WTC11 (cell line): ENCODE measurements at regions not wholly inside any gene's neighbourhood (a gene's known extent, or its start where the extent isn't known, plus 50 kb on each side); places are given as distances from the start of the nearest gene placed in this dataset.

Experiments used
- ATAC-seq: fragments of 200-7000 bp; cut with Tn5 transposase; 2 replicates; pipeline ENCODE4 v1.10.0; 2021; ENCODE audit warnings: mild to moderate bottlenecking, moderate library complexity
- CTCF ChIA-PET: fragments of 300-600 bp; sonication (Branson Sonifier 250); formaldehyde crosslinking; loops from one replicate; lab custom pipeline; 2021; ENCODE audit warnings: antibody characterized with exemption; lab: Charles Lee
- POLR2A ChIA-PET: fragments of 350-600 bp; sonication (Branson Sonifier 250); formaldehyde crosslinking; loops from one replicate; lab custom pipeline; 2021; ENCODE audit warnings: antibody characterized with exemption; lab: Charles Lee
- DNase-seq: peaks from one replicate; pipeline ENCODE4 v3.0.0; 2021; ENCODE audit warnings: low spot score
- H3K27ac Mint-ChIP-seq: 2 replicates; pipeline ENCODE4 v1.8.0; 2021; ENCODE audit warnings: mixed read lengths
- H3K27me3 Mint-ChIP-seq: 2 replicates; pipeline ENCODE4 v1.8.0; 2021; ENCODE audit warnings: low read depth, mild to moderate bottlenecking, moderate library complexity, mixed read lengths
- H3K36me3 Mint-ChIP-seq: 2 replicates; pipeline ENCODE4 v1.8.0; 2021; ENCODE audit warnings: mixed read lengths
- H3K4me1 Mint-ChIP-seq: 2 replicates; pipeline ENCODE4 v1.8.0; 2022; ENCODE audit warnings: mixed read lengths
- H3K4me3 Mint-ChIP-seq: 2 replicates; pipeline ENCODE4 v1.8.0; 2021; ENCODE audit warnings: mild to moderate bottlenecking, moderate library complexity, mixed read lengths
- H3K9me3 Mint-ChIP-seq: 2 replicates; pipeline ENCODE4 v1.8.0; 2021; ENCODE audit warnings: mixed read lengths
- CBFB ChIP-seq: sonication (generic); formaldehyde crosslinking; IDR thresholded peaks from 2 replicates; pipeline ENCODE4 v1.8.1; 2022; ENCODE audit warnings: mild to moderate bottlenecking, low read depth, missing genetic modification reagents
- ETV6 ChIP-seq: sonication (generic); formaldehyde crosslinking; IDR thresholded peaks from 2 replicates; pipeline ENCODE4 v1.8.1; 2022; ENCODE audit warnings: mild to moderate bottlenecking, missing genetic modification reagents
- HMGA2 ChIP-seq: fragments of 250-450 bp; sonication (Bioruptor Pico); IDR thresholded peaks from 2 replicates; pipeline ENCODE4 v1.4.0; 2021; ENCODE audit warnings: mild to moderate bottlenecking, moderate library complexity
- JAZF1 ChIP-seq: fragments of 250-450 bp; sonication (Bioruptor Pico); IDR thresholded peaks from 2 replicates; pipeline ENCODE4 v1.9.0; 2021; ENCODE audit warnings: moderate library complexity, mild to moderate bottlenecking, inconsistent platforms
- KAT7 ChIP-seq: sonication (generic); formaldehyde crosslinking; IDR thresholded peaks from 2 replicates; pipeline ENCODE4 v1.8.1; 2023; ENCODE audit warnings: missing genetic modification reagents, mild to moderate bottlenecking, borderline replicate concordance
- MYBL2 ChIP-seq: sonication (generic); formaldehyde crosslinking; IDR thresholded peaks from 2 replicates; pipeline ENCODE4 v1.8.1; 2023; ENCODE audit warnings: mild to moderate bottlenecking, moderate library complexity, missing genetic modification reagents
- NFE2L1 ChIP-seq: sonication (generic); formaldehyde crosslinking; IDR thresholded peaks from 2 replicates; pipeline ENCODE4 v1.8.1; 2023; ENCODE audit warnings: missing genetic modification reagents
- NR2C2 ChIP-seq: sonication (generic); formaldehyde crosslinking; IDR thresholded peaks from 2 replicates; pipeline ENCODE4 v1.8.0; 2022; ENCODE audit warnings: mild to moderate bottlenecking, missing genetic modification reagents
- PRRX2 ChIP-seq: fragments of 250-450 bp; sonication (Bioruptor Pico); IDR thresholded peaks from 2 replicates; pipeline ENCODE4 v1.8.0; 2021; ENCODE audit warnings: mild to moderate bottlenecking
- SP1 ChIP-seq: sonication (generic); formaldehyde crosslinking; conservative IDR thresholded peaks from 2 replicates; pipeline ENCODE4 v1.8.1; 2022; ENCODE audit warnings: missing genetic modification reagents
- TEAD1 ChIP-seq: sonication (generic); formaldehyde crosslinking; IDR thresholded peaks from 2 replicates; pipeline ENCODE4 v1.8.0; 2022; ENCODE audit warnings: mild to moderate bottlenecking, missing genetic modification reagents
- ZNF121 ChIP-seq: sonication (generic); formaldehyde crosslinking; IDR thresholded peaks from 2 replicates; pipeline ENCODE4 v1.8.0; 2023; ENCODE audit warnings: missing genetic modification reagents
- ZNF416 ChIP-seq: fragments of 250-450 bp; sonication (Bioruptor Pico); IDR thresholded peaks from 2 replicates; pipeline ENCODE4 v1.9.0; 2021; ENCODE audit warnings: mild to moderate bottlenecking, inconsistent platforms
- ZNF423 ChIP-seq: fragments of 250-450 bp; sonication (Bioruptor Pico); IDR thresholded peaks from 2 replicates; pipeline ENCODE4 v2.1.2; 2022; ENCODE audit warnings: mild to moderate bottlenecking, moderate library complexity
- TF ChIP-seq, protein P1 (sequence below): sonication (generic); formaldehyde crosslinking; IDR thresholded peaks from 2 replicates; pipeline ENCODE4 v1.8.1; 2022; ENCODE audit warnings: low read depth, mild to moderate bottlenecking, moderate library complexity, missing genetic modification reagents, borderline replicate concordance
- TF ChIP-seq, protein P2 (sequence below): fragments of 200-600 bp; IDR thresholded peaks from 2 replicates; pipeline ENCODE4 v1.8.0; 2022; ENCODE audit warnings: antibody characterized with exemption
- TF ChIP-seq, protein P3 (sequence below): sonication (generic); formaldehyde crosslinking; IDR thresholded peaks from 2 replicates; pipeline ENCODE4 v1.8.1; 2023; ENCODE audit warnings: mild to moderate bottlenecking, missing genetic modification reagents
- TF ChIP-seq, protein P4 (sequence below): fragments of 250-450 bp; sonication (Bioruptor Pico); IDR thresholded peaks from 2 replicates; pipeline ENCODE4 v1.9.0; 2021; ENCODE audit warnings: mild to moderate bottlenecking
- TF ChIP-seq, protein P5 (sequence below): sonication (generic); formaldehyde crosslinking; IDR thresholded peaks from 2 replicates; pipeline ENCODE4 v1.8.1; 2022; ENCODE audit warnings: mild to moderate bottlenecking, missing genetic modification reagents, moderate library complexity, borderline replicate concordance
- TF ChIP-seq, protein P6 (sequence below): sonication (generic); formaldehyde crosslinking; IDR thresholded peaks from 2 replicates; pipeline ENCODE4 v1.8.1; 2023; ENCODE audit warnings: mild to moderate bottlenecking, missing genetic modification reagents, moderate library complexity
- TF ChIP-seq, protein P7 (sequence below): sonication (generic); formaldehyde crosslinking; IDR thresholded peaks from 2 replicates; pipeline ENCODE4 v1.8.0; 2022; ENCODE audit warnings: missing genetic modification reagents
- TF ChIP-seq, protein P8 (sequence below): sonication (generic); formaldehyde crosslinking; conservative IDR thresholded peaks from 2 replicates; pipeline ENCODE4 v1.8.1; 2023; ENCODE audit warnings: mild to moderate bottlenecking, low read depth, missing genetic modification reagents, moderate library complexity

DNA sequence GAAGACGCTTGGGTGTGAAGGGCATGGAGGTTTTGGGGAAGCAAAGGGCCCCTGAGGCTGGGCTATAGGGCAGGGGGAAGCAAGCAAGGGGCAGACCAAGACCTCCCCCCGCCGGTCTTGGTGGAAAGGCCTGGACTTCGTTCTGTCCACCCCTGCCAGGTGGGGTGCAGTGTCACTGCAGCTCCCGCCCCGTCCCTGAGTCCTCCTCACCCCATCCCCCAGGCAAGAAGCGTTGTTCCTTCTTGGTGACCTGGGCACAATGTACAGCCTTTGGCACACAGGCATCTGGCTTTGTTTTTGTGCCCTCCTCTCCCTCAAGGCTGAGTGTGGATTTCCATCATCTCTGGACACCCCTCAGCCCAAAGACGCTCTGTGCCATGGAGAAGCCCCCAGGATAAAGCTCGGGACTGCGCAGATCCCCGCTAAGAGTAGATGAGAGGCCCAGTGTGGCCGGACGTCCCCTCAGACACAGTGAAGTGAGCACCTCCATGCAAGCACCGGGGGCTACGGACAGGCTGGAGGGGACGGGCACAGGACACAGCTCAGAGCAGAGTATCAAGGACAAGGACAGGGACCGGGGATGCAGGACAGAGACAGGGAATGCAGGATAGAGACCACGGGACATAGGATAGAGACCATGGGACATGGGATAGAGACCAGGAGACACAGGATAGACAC is 89.4 kb upstream of the ACTRT2 start (continued):
- TF ChIP-seq, protein P1, sequence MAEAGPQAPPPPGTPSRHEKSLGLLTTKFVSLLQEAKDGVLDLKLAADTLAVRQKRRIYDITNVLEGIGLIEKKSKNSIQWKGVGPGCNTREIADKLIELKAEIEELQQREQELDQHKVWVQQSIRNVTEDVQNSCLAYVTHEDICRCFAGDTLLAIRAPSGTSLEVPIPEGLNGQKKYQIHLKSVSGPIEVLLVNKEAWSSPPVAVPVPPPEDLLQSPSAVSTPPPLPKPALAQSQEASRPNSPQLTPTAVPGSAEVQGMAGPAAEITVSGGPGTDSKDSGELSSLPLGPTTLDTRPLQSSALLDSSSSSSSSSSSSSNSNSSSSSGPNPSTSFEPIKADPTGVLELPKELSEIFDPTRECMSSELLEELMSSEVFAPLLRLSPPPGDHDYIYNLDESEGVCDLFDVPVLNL (CRISPR knock-in tag), result no peak
- TF ChIP-seq PRRX2 (CRISPR knock-in tag) (no peak), ETV6 (CRISPR knock-in tag) (no peak), SP1 (CRISPR knock-in tag) (no peak), NR2C2 (no peak), ZNF423 (CRISPR knock-in tag) (no peak), TEAD1 (CRISPR knock-in tag) (no peak), ZNF121 (CRISPR knock-in tag) (no peak)
- TF ChIP-seq, protein P2, sequence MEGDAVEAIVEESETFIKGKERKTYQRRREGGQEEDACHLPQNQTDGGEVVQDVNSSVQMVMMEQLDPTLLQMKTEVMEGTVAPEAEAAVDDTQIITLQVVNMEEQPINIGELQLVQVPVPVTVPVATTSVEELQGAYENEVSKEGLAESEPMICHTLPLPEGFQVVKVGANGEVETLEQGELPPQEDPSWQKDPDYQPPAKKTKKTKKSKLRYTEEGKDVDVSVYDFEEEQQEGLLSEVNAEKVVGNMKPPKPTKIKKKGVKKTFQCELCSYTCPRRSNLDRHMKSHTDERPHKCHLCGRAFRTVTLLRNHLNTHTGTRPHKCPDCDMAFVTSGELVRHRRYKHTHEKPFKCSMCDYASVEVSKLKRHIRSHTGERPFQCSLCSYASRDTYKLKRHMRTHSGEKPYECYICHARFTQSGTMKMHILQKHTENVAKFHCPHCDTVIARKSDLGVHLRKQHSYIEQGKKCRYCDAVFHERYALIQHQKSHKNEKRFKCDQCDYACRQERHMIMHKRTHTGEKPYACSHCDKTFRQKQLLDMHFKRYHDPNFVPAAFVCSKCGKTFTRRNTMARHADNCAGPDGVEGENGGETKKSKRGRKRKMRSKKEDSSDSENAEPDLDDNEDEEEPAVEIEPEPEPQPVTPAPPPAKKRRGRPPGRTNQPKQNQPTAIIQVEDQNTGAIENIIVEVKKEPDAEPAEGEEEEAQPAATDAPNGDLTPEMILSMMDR, result no peak
- TF ChIP-seq, protein P3, sequence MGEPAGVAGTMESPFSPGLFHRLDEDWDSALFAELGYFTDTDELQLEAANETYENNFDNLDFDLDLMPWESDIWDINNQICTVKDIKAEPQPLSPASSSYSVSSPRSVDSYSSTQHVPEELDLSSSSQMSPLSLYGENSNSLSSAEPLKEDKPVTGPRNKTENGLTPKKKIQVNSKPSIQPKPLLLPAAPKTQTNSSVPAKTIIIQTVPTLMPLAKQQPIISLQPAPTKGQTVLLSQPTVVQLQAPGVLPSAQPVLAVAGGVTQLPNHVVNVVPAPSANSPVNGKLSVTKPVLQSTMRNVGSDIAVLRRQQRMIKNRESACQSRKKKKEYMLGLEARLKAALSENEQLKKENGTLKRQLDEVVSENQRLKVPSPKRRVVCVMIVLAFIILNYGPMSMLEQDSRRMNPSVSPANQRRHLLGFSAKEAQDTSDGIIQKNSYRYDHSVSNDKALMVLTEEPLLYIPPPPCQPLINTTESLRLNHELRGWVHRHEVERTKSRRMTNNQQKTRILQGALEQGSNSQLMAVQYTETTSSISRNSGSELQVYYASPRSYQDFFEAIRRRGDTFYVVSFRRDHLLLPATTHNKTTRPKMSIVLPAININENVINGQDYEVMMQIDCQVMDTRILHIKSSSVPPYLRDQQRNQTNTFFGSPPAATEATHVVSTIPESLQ (CRISPR knock-in tag), result no peak
- TF ChIP-seq, protein P4, sequence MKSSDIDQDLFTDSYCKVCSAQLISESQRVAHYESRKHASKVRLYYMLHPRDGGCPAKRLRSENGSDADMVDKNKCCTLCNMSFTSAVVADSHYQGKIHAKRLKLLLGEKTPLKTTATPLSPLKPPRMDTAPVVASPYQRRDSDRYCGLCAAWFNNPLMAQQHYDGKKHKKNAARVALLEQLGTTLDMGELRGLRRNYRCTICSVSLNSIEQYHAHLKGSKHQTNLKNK (CRISPR knock-in tag), result no peak
- TF ChIP-seq, protein P5, sequence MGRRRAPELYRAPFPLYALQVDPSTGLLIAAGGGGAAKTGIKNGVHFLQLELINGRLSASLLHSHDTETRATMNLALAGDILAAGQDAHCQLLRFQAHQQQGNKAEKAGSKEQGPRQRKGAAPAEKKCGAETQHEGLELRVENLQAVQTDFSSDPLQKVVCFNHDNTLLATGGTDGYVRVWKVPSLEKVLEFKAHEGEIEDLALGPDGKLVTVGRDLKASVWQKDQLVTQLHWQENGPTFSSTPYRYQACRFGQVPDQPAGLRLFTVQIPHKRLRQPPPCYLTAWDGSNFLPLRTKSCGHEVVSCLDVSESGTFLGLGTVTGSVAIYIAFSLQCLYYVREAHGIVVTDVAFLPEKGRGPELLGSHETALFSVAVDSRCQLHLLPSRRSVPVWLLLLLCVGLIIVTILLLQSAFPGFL (CRISPR knock-in tag), result no peak

DNA sequence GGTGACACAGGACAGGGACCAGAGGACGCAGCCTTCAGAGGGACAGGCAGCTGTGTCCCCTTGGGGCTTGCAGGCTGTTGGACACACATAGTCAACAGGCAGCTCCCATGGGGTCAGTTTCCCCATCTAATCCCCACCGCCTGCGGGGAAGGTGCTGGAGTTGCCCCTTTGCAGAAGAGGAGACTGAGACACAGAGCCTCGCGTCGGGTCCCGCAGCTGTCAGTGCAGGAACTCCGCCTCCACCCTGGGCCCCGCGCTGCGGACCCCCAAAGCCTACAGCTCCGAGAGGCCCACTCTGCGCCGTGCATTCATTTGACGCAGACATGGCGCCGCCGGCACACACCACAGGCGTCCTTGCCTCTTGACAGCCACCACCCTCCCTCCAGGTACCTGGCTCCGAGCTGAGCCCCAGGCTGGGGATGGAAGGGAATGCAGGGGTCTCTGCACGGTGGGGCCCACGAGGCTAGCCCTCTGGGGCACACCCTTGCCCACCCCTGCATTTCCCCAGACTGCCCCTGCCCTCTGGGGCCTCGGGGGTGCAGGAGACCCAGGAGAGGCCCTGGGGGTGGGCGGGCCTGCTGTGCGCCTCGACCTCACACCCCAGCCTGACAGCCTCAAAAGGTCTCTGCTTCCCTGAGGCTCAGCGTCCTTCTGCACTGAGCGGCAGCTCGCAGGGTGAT is 88.5 kb upstream of the ACTRT2 start:
- ATAC-seq (no peak), DNase-seq (no peak)
- peaks cover 11% of the 10 kb centered on the region for H3K9me3 Mint-ChIP-seq
- no peak overlapping the region for H3K4me3 Mint-ChIP-seq
- H3K4me1 Mint-ChIP-seq, result no peaks in the 10 kb centered on the region
- CTCF ChIA-PET, result no interaction called here
- no peak overlapping the region for H3K27ac Mint-ChIP-seq
- POLR2A ChIA-PET, result no interaction called here
- H3K27me3 Mint-ChIP-seq, result peaks cover 2% of the 10 kb centered on the region; the same call in 1 of the 2 replicates
- peaks cover 24% of the 10 kb centered on the region for H3K36me3 Mint-ChIP-seq
- no peak for TF ChIP-seq MYBL2 (CRISPR knock-in tag)
- TF ChIP-seq ETV6 (CRISPR knock-in tag), result no peak
- TF ChIP-seq, protein P6, sequence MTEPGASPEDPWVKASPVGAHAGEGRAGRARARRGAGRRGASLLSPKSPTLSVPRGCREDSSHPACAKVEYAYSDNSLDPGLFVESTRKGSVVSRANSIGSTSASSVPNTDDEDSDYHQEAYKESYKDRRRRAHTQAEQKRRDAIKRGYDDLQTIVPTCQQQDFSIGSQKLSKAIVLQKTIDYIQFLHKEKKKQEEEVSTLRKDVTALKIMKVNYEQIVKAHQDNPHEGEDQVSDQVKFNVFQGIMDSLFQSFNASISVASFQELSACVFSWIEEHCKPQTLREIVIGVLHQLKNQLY (CRISPR knock-in tag), result no peak
- TF ChIP-seq ZNF416, result no peak
- TF ChIP-seq HMGA2 (CRISPR knock-in tag), result no peak
- TF ChIP-seq, protein P7, sequence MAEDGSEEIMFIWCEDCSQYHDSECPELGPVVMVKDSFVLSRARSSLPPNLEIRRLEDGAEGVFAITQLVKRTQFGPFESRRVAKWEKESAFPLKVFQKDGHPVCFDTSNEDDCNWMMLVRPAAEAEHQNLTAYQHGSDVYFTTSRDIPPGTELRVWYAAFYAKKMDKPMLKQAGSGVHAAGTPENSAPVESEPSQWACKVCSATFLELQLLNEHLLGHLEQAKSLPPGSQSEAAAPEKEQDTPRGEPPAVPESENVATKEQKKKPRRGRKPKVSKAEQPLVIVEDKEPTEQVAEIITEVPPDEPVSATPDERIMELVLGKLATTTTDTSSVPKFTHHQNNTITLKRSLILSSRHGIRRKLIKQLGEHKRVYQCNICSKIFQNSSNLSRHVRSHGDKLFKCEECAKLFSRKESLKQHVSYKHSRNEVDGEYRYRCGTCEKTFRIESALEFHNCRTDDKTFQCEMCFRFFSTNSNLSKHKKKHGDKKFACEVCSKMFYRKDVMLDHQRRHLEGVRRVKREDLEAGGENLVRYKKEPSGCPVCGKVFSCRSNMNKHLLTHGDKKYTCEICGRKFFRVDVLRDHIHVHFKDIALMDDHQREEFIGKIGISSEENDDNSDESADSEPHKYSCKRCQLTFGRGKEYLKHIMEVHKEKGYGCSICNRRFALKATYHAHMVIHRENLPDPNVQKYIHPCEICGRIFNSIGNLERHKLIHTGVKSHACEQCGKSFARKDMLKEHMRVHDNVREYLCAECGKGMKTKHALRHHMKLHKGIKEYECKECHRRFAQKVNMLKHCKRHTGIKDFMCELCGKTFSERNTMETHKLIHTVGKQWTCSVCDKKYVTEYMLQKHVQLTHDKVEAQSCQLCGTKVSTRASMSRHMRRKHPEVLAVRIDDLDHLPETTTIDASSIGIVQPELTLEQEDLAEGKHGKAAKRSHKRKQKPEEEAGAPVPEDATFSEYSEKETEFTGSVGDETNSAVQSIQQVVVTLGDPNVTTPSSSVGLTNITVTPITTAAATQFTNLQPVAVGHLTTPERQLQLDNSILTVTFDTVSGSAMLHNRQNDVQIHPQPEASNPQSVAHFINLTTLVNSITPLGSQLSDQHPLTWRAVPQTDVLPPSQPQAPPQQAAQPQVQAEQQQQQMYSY (CRISPR knock-in tag), result no peak
- no peak for TF ChIP-seq JAZF1 (CRISPR knock-in tag)
- no peak for TF ChIP-seq NFE2L1 (CRISPR knock-in tag)
- TF ChIP-seq, protein P8, sequence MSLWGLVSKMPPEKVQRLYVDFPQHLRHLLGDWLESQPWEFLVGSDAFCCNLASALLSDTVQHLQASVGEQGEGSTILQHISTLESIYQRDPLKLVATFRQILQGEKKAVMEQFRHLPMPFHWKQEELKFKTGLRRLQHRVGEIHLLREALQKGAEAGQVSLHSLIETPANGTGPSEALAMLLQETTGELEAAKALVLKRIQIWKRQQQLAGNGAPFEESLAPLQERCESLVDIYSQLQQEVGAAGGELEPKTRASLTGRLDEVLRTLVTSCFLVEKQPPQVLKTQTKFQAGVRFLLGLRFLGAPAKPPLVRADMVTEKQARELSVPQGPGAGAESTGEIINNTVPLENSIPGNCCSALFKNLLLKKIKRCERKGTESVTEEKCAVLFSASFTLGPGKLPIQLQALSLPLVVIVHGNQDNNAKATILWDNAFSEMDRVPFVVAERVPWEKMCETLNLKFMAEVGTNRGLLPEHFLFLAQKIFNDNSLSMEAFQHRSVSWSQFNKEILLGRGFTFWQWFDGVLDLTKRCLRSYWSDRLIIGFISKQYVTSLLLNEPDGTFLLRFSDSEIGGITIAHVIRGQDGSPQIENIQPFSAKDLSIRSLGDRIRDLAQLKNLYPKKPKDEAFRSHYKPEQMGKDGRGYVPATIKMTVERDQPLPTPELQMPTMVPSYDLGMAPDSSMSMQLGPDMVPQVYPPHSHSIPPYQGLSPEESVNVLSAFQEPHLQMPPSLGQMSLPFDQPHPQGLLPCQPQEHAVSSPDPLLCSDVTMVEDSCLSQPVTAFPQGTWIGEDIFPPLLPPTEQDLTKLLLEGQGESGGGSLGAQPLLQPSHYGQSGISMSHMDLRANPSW, result no peak
- TF ChIP-seq KAT7 (CRISPR knock-in tag), result no peak
- TF ChIP-seq CBFB (CRISPR knock-in tag), result no peak
- TF ChIP-seq NR2C2, result no peak
- TF ChIP-seq ZNF121 (CRISPR knock-in tag), result no peak
